Peyer's patch (tissue), 4 donors: ENCODE measurements at regions not wholly inside any gene's neighbourhood (a gene's known extent, or its start where the extent isn't known, plus 50 kb on each side); places are given as distances from the start of the nearest gene placed in this dataset.

Experiments used
- POLR2A ChIP-seq, 2 donors: fragments of 450-650 bp; IDR thresholded peaks; one replicate each; pipeline ENCODE4 v1.5.1; 2017; ENCODE audit warnings: antibody characterized with exemption in 2 of 2, mild to moderate bottlenecking in 2 of 2, moderate library complexity in 2 of 2
- TF ChIP-seq, protein P1 (sequence below), 6 experiments: fragments of 450-650 bp in 4 of 6; fragments of 200-600 bp in 2 of 6; sonication (generic) in 1 of 6; IDR thresholded peaks; one replicate each; pipeline ENCODE4 v1.5.1; 2017 to 2019; ENCODE audit warnings: antibody characterized with exemption in 6 of 6, mild to moderate bottlenecking in 3 of 6, moderate library complexity in 1 of 6

DNA sequence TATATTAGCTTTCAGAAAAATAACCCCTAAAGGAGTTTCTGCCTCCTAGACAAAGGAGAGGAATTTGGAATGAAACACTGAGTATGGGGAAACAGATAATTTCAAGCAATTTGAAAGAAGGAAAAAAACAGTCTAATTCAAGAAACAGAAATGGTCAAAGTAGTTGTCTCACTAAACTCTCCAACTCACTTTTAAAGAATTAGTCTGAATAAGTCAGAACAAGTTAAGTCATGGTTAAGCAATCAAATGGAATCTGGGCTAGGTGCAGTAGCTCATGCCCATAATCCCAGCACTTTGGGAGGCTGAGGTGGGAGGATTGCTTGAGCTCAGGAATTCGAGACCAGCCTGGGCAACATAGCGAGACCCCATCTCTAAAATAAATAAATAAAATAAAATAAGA, 95.7 kb upstream of the GRIA3 start:
- TF ChIP-seq, protein P1, sequence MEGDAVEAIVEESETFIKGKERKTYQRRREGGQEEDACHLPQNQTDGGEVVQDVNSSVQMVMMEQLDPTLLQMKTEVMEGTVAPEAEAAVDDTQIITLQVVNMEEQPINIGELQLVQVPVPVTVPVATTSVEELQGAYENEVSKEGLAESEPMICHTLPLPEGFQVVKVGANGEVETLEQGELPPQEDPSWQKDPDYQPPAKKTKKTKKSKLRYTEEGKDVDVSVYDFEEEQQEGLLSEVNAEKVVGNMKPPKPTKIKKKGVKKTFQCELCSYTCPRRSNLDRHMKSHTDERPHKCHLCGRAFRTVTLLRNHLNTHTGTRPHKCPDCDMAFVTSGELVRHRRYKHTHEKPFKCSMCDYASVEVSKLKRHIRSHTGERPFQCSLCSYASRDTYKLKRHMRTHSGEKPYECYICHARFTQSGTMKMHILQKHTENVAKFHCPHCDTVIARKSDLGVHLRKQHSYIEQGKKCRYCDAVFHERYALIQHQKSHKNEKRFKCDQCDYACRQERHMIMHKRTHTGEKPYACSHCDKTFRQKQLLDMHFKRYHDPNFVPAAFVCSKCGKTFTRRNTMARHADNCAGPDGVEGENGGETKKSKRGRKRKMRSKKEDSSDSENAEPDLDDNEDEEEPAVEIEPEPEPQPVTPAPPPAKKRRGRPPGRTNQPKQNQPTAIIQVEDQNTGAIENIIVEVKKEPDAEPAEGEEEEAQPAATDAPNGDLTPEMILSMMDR (IDR thresholded peaks at IDR 0.05), result no peak
- no peak for TF ChIP-seq POLR2A (IDR thresholded peaks at IDR 0.05)
